ENCODE measurements at regions not wholly inside any gene's neighbourhood (a gene's known extent, or its start where the extent isn't known, plus 50 kb on each side); places are given as distances from the start of the nearest gene placed in this dataset.

DNA sequence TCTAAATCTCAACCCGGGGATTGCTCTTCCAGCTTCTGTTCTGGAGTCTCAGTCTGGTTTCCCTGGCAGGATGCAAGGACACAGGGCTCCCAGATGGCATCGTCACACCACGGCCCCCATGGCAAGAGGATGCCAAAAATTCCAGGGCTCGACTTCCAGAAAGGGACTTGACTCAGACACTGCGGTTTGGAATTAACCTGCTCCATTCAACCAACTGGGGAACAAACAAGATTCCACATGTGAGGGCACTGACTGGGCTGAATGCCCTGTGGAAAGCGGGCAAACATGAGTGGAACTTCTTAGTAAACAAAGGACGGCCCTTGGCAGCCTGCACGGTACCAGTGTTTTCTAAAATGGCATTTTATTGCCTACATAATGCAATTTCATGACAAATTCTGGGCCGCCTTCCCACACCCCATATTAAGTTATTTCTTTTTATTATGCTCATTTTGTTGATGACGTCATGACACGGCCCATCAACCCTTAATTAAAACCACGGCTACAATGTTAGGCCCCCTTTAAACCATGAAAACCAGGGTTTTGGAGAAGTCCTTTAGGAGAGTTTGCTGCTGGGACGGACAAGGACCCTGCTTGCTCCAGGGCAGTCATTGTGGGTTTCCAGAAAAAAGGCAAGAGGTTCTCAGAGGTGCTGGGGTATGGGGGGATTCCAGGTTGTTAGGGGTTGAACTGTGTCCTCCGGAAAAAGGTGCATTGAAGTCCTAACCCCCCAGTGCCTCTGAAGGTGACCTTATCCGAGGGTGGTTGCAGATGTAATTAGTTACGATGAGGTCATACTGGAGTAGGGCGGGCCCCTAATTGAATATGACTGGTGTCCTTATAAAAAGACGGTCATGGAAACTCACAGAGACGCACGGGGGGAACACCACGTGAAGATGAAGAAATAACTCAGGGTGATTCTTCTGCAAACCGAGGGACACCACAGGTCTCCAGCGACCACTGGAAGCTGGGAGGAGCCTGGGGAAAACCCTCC, 205.6 kb downstream of the FOXL1 start:
- DNase-seq (ENCODE audit: low read depth) = no peak
- no peak overlapping the region for H3K4me3 ChIP-seq (ENCODE audit: low read depth, low read length)

DNA sequence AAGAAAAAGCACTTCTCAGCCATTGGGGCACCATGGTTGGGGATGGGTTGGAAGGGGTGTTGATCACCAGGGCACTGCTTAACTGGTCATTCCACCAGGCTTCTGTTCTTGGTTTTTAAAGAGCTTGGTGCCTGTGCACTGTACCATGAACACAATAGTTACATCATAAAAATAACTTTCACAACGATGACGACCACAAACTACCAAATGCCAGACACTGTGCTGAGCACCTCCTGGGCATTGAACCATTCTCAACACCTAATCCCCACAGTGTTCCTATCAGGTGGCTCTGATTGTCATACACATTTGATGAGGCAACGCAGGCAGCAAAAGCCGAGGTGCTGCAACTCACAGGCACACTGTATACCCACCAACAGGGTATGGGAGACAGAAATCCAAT, 208.0 kb downstream of the FOXL1 start:
- DNase-seq (ENCODE audit: low read depth) = no peak
- no peak overlapping the region for H3K4me3 ChIP-seq (ENCODE audit: low read depth, low read length)

DNA sequence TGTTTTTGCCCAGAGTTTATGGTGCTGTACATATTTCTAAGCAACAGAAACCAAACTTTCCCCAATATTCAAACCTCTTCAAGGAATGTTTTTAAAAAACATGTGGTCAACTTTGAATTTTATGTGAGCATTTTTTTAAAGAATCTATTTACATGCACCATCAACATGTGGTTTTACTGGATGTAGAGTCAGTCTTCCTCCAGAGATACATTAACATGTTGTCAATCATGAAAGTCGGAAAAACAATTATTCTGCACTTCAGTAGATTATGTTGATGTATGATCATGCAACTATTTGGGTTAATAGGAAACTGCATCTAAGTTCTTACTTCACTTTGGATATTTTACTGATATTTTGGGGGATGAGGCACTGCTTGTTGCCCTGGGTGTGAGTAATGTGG, 208.6 kb downstream of the FOXL1 start:
- no peak for DNase-seq (ENCODE audit: low read depth)
- no peak overlapping the region for H3K4me3 ChIP-seq (ENCODE audit: low read depth, low read length)

DNA sequence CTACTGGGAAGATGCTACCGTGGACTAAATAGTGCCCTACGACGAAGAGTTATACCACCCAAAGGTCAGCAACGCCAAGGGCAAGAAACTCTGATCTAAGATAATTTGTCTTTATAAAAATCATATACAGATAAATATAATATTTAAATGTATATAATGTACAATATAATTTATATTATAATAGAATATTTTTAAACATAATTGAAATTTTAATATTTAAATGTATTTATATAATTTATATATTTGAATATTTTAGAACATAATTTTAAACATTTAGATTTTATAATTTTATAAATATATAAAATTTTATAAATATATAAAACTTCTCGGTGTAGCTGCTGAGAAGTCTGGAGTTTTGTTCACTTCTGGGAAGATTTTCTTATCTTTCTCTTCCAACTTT, 209.2 kb downstream of the FOXL1 start:
- no peak overlapping the region for H3K4me3 ChIP-seq (ENCODE audit: low read depth, low read length)
- DNase-seq (ENCODE audit: low read depth) = no peak

DNA sequence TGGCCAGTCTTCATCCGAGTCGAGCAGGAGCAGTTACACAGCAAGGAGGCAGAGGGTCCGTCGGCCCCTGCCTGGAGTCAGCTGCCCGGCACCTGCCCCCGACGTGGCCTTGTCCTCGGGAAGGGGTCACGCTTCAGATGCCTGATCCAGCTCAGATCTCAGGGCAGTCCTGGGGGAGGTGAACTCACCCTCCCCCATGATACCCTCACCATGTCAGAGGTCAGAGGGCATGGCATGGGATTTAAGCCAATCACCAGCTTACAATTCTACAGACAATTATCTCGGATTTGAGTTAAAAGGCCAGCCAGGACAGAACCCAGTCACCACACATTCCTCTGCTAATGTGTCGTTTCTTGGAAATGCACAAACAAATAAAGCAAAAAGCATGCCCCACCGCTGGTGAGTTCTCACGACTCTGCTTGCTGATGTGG, 211.3 kb downstream of the FOXL1 start:
- H3K4me3 ChIP-seq (ENCODE audit: low read depth, low read length) = no peak overlapping the region
- no peak for DNase-seq (ENCODE audit: low read depth)

DNA sequence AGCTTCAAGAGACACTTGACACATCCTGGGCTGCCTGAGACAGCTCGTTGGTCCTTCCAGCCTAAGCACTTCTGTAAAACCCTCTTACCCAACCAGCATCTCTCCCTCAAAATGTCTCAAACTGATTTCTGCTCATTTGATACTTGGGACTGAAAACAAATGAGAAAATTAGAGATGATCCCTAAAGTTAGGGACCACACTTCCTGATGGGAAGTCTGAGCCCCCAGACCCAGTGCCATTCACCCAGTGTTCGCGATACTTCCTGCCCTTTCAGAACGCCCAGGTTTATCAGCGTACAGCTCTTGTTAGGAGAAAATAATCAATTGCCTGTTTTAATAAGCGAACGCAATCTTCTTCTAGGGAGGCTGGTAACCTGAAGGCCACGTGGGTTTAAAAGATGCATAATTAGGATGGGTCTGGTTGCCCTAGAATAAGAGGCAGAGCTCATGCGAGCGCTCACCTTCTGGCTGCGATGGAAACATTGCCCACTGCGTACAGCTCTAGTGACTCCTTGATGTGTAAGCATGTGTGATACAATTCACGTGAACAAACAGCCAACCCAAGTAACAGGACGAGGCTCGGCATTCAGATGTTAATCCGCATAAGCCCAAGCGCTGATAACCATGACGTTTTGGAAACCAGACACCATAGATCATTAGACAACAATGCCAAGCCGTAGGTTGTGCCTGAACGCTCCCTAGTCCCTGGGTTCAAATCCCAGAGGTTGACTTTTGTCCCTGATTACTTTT, 213.1 kb downstream of the FOXL1 start:
- no peak for DNase-seq (ENCODE audit: low read depth)
- H3K4me3 ChIP-seq (ENCODE audit: low read depth, low read length) = no peak overlapping the region

DNA sequence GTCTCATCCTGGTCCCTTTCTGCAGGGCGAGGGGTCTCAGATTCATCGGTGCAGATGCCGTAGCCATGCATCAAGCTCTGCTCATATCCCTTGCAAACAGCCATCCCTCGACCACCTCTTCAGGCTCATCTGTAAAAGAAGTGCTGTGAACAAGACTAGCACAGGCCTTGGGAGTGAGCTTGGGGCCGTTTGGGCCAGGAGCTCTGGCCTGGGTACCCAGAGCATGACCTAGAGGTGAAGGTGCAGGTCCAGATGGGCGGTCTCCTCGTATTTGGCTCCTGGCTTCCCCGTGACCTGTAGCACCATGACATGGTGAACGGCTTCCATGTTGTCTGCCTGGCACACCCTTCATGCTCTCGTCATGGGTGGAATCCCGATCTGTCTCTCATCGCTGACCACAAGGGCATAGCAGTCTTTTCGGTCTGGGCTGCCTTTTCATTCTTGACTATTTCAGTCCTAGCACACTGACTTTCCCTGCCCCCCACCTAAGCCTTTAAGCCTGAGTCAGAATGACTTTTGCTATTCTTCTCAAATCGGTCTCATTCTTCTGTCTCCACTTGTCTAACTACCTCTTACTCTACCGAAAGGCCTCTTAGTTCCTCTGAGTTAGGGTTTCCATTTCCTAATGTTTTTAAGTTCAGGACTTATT, 216.0 kb downstream of the FOXL1 start:
- no peak for DNase-seq (ENCODE audit: low read depth)
- H3K4me3 ChIP-seq (ENCODE audit: low read depth, low read length) = no peak overlapping the region

DNA sequence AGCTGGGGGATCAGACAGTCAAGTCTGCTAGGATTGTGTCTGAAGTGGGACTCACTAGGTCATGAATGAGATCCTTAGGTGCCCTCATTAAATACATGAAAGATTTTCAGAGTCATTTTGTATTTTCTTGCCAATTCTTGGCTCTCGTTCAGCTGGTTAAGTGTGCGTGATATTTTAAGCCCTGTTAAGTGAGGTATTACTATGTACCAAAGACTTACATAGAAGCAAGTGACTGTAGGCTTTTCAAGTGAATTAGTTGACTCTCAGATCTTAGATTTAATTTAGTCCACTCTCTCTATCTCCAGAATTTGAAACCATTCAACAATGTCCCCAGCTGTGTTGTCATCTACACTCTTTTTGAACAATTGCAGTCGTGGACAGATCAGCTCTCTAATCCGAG, 219.4 kb downstream of the FOXL1 start:
- no peak for DNase-seq (ENCODE audit: low read depth)

DNA sequence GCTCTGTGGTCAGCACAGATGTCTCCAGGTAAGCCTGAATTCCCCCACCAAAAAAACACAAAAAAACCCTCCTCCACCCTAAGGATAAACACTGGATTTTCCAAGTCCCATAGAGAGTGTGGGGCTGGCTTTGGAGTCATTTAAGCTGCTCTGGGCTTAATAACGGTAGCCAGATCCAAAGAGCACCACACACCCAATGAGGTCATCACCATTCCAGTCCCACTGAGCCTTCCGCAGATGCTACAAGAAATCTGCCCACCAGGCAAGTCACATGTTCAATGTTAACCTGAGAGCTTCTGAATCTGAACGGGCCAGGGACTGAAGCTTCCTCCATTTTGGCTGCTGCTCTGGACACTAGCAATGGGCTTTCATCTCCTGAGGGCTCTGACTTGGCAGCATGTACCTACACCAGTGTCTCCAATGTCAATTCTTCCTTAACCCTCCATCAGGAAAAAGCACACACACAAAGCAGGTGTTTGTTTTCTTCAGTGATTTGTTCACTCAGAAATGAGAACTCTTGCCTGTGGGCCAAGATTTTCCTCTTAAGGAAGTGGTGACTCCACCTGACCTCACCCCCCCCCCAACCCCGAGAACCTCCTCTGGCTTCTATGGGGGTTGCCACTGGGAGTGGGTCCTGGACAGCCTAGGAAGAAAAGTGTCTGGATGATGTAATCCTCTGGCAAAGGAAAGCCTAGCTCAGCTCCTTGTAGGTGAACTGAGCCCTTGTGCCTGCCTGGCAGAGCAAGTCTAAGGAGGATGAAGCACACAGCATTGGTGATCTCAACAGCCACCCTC, 220.1 kb downstream of the FOXL1 start:
- DNase-seq (ENCODE audit: low read depth) = no peak

More for the DNA sequence above, 219.4 kb downstream of the FOXL1 start:
- no peak overlapping the region for H3K4me3 ChIP-seq (ENCODE audit: low read depth, low read length)

DNA sequence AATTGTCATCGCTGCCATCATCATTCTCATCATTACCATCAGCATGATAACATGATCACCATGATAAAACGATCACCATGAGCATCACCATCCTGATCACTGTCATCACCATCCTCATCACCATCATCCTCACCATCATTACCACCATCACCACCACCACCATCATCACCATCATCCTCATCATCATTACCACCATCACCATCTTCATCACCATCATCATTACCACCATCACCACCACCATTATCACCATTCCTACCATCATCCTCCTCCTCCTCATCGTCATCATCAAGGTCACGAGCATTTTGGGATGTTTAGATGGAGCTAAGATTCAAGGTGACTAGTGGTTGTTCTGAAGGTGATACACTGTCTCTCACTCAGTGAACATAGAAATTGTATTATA, 221.0 kb downstream of the FOXL1 start:
- H3K4me3 ChIP-seq (ENCODE audit: low read depth, low read length) = no peak overlapping the region
- DNase-seq (ENCODE audit: low read depth) = no peak

More for the DNA sequence above, 220.1 kb downstream of the FOXL1 start:
- no peak overlapping the region for H3K4me3 ChIP-seq (ENCODE audit: low read depth, low read length)

DNA sequence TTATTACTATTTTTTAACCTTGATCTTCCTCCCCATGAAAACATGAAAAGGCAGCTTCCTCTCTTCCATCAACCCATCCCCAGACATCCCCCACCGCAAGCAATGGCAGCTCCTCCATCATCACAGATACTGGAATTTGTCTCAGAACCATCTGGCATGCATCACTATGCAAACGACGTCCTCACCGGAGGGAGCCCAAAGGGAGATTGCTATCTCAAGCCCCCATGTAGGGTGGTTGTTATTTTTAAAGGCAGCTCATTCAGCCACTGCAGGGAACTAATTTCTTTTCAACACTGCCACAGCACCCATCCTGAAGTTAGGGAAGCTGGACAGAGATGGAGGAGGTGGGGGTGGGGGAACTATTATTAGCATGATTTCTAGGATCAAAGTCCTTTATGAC, 222.5 kb downstream of the FOXL1 start:
- no peak for DNase-seq (ENCODE audit: low read depth)
- H3K4me3 ChIP-seq (ENCODE audit: low read depth, low read length) = no peak overlapping the region

DNA sequence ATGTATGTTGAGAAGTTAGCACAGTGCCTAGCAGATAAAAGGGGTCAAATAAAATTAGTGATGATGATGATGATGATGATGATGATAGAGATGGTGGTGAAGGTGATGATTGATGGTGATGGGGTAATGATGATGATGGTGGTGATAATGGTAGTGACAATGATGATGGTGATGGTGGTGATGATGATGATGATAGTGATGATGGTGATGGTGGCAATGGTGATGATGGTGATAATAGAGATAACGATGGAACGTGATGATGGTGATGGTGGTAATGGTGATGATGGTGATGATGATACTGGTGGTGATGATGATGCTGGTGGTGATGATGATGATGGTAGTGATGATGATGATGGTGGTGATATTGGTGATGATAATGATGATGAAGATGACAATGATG, 223.7 kb downstream of the FOXL1 start:
- no peak overlapping the region for H3K4me3 ChIP-seq (ENCODE audit: low read depth, low read length)
- no peak for DNase-seq (ENCODE audit: low read depth)

DNA sequence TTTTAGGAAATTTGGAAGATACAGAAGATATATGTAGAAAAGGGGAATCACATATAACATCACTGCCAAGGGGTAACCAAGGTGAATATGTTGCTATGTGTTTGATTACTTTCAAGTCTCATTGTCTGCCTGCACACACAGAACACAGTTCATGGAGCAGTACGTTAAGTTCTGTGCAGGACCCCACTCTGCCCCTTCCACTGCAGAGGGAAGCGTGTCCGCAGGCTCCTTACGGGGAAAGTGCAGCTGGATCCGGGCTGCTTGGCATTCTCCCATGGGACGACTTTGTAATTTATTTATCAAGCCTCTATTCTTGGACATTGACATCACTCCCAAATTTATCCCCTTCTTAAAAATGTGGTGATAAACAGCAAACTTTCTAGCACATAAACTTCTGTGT, 226.8 kb downstream of the FOXL1 start:
- DNase-seq (ENCODE audit: low read depth) = no peak
- no peak overlapping the region for H3K4me3 ChIP-seq (ENCODE audit: low read depth, low read length)

DNA sequence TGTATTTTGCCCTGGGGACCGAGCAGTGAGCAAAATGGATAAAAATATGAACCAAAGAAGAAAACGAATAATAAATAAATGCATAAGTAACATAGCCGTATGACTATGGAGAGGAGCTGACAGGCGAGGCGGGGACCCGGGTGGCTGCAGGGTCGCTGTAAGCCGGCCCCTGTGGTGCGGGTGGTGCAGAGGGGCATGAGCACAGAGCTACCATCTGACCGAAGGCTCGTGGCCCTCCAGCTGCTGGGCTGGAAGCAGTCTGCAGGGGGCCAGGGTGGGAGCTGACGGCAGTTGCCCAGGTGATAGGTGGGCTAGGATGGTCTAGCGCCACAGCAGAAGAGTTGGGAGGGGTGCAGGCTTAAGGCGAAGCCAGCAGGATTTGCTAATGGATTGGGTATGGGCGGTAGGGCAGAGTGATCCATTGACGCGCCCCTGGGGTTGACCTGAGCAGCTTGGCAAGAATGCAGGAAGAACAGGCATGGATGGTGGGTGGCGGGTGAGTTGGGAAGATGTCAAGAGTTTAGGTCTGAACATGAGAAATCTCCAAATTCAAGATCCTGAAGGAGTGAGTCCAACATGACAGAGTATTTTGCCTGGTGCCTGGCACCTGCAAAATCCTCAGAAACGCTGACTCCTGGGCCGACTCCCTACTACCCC, 228.0 kb downstream of the FOXL1 start:
- H3K4me3 ChIP-seq (ENCODE audit: low read depth, low read length) = no peak overlapping the region
- DNase-seq (ENCODE audit: low read depth) = no peak

DNA sequence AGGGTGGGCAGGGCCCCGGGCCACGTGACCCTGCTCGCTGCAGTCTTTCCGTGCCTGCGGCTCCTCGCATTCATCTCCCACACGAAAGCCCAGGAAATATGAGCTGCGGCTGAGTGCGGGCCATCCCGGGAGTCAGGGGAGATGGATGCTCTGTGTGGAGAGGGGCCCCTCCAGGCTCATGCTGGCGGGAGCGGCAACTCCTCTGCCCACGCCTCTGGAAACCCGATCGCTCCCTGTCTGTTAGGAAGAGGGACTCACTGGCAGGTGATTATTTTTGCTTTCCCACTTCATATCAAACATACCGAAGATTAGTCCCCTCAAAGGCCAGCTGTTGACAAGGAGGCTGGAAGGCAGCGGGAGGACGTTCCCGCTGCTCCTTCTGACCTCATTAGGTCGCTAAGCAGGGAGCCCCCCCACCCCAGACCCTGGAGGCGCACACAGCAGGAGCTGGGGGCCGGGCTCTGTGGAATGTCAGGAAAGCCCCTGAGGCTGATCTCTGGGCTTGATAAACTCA, 228.5 kb downstream of the FOXL1 start:
- DNase-seq (ENCODE audit: low read depth) = no peak
- H3K4me3 ChIP-seq (ENCODE audit: low read depth, low read length) = no peak overlapping the region

DNA sequence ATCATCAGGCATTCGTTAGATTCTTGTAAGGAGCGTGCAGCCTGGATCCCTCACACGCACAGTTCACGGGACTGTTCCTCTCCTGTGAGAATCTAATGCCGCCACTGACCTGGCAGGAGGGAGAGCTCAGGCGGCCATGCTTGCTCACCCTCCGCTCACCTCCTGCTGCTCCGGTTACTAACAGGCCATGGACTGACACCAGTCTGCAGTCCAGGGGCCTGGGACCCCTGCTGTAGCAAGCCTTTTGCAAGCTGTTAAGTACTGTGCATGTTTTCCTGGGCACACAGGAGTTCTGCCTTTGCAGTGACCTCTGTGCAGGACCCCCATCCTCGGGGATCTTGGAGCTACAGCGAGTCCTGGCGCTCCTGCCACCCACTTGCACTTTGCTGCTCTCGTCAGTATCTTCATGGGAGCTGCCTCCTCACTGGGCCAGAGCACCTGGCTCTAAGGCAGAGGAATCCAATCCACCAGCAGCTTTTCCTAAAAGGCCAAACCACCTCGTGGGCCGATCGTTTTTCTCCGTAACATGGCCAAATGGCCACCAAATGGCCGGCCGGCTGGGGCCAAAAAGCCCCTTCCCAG, 230.6 kb downstream of the FOXL1 start:
- no peak for DNase-seq (ENCODE audit: low read depth)
- H3K4me3 ChIP-seq (ENCODE audit: low read depth, low read length) = no peak overlapping the region

DNA sequence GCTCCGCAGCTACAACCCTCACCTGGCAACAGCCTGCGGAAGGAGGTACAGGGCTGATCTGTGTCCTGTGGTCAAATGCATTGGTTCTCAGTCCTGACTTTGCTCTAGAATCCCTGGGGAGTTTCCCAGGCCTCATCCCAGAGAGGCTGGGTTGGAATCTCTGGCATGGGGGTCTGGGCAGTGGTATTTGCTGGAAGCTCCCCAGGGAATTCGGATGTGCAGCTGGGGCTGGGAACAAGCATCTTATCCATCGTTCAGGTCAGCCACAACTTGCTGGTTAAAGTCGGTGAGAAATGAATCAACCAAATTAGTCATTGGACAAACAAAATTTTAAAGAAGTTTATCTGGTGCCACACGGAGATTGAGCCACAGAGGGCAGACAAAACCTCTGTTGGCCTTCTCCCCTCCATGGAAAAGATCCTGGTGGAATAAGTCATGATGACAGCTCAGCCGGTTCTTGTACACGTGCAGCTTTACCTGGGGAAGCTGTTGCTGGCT, 231.2 kb downstream of the FOXL1 start:
- DNase-seq (ENCODE audit: low read depth) = peak; percentile 81
- H3K4me3 ChIP-seq (ENCODE audit: low read depth, low read length) = no peak overlapping the region

DNA sequence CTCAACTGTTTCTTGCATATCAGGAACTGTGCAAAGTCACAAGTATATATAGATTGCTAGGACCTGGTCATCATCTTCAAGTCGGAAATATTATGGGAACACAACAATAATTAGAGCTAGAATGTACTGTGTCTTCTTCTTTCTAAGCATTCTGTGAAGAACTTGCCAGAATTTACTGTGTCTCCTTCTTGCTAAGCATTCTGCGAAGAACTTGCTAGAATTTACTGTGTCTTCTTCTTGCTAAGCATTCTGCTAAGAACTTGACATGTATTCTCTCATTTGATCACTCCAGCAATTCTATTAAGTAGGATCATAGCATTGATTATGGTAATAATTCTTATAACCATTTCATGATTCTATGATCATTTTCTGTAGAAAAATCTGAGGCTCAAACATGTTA, 231.7 kb downstream of the FOXL1 start:
- no peak for DNase-seq (ENCODE audit: low read depth)
- H3K4me3 ChIP-seq (ENCODE audit: low read depth, low read length) = no peak overlapping the region

All from skeletal muscle cell (primary cell).